Type B pancreatic cell (in vitro differentiated cells): ENCODE measurements at regions not wholly inside any gene's neighbourhood (a gene's known extent, or its start where the extent isn't known, plus 50 kb on each side); places are given as distances from the start of the nearest gene placed in this dataset.
A peak's percentile ranks its signal among the peaks of the same experiment; 100 is the strongest.

Experiments used
- DNase-seq: peaks from one replicate; pipeline ENCODE4 v3.0.0; 2021; ENCODE audit warnings: mixed read lengths; ENCODE audit not compliant: unreplicated experiment; ENCODE audit errors: extremely low spot score
- H3K27ac Mint-ChIP-seq: 2 replicates; pipeline ENCODE4 v1.8.0; 2021; ENCODE audit warnings: mild to moderate bottlenecking, mixed read lengths
- H3K27me3 Mint-ChIP-seq: 2 replicates; pipeline ENCODE4 v1.8.0; 2021; ENCODE audit warnings: mixed read lengths
- H3K36me3 Mint-ChIP-seq: 2 replicates; pipeline ENCODE4 v1.8.0; 2021; ENCODE audit warnings: mixed read lengths
- H3K4me1 Mint-ChIP-seq: one replicate; pipeline ENCODE4 v1.8.0; 2021; ENCODE audit warnings: mixed read lengths; ENCODE audit not compliant: unreplicated experiment
- H3K4me3 Mint-ChIP-seq: 2 replicates; pipeline ENCODE4 v1.8.0; 2021; ENCODE audit warnings: mild to moderate bottlenecking, mixed read lengths
- H3K9me3 Mint-ChIP-seq: 2 replicates; pipeline ENCODE4 v1.8.0; 2021; ENCODE audit warnings: mixed read lengths
- TF ChIP-seq, protein P1 (sequence below): fragments of 200-600 bp; sonication (generic); conservative IDR thresholded peaks from 2 replicates; pipeline ENCODE4 v1.5.0; 2021; ENCODE audit warnings: antibody characterized with exemption, mild to moderate bottlenecking

- Mint-ChIP-seq H3K27me3 (peaks cover 14% of the 10 kb centered on the region), H3K36me3 (no peaks in the 10 kb centered on the region), H3K4me1 (no peaks in the 10 kb centered on the region), H3K4me3 (no peak overlapping the region), H3K27ac (no peak overlapping the region), H3K9me3 (no peaks in the 10 kb centered on the region)
- TF ChIP-seq, protein P1, sequence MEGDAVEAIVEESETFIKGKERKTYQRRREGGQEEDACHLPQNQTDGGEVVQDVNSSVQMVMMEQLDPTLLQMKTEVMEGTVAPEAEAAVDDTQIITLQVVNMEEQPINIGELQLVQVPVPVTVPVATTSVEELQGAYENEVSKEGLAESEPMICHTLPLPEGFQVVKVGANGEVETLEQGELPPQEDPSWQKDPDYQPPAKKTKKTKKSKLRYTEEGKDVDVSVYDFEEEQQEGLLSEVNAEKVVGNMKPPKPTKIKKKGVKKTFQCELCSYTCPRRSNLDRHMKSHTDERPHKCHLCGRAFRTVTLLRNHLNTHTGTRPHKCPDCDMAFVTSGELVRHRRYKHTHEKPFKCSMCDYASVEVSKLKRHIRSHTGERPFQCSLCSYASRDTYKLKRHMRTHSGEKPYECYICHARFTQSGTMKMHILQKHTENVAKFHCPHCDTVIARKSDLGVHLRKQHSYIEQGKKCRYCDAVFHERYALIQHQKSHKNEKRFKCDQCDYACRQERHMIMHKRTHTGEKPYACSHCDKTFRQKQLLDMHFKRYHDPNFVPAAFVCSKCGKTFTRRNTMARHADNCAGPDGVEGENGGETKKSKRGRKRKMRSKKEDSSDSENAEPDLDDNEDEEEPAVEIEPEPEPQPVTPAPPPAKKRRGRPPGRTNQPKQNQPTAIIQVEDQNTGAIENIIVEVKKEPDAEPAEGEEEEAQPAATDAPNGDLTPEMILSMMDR, result no peak
- peak; percentile 55 for DNase-seq
Observed at GRCh38 chr7:156169474-156170370, 357.5 kb upstream of the SHH start.

GRCh38 chr7:156168434-156168833 lies 356.2 kb upstream of the SHH start:
- Mint-ChIP-seq H3K4me3 (no peak overlapping the region), H3K36me3 (no peaks in the 10 kb centered on the region), H3K27me3 (peaks cover 24% of the 10 kb centered on the region), H3K27ac (no peak overlapping the region), H3K4me1 (no peaks in the 10 kb centered on the region), H3K9me3 (no peaks in the 10 kb centered on the region)
- no peak for DNase-seq
- TF ChIP-seq, protein P1, result no peak

GRCh38 chr7:156167987-156168386 lies 355.7 kb upstream of the SHH start:
- H3K36me3 Mint-ChIP-seq, result no peaks in the 10 kb centered on the region
- peaks cover 28% of the 10 kb centered on the region for H3K27me3 Mint-ChIP-seq
- TF ChIP-seq, protein P1, result no peak
- no peak overlapping the region for H3K4me3 Mint-ChIP-seq
- H3K4me1 Mint-ChIP-seq, result no peaks in the 10 kb centered on the region
- no peak overlapping the region for H3K27ac Mint-ChIP-seq
- DNase-seq, result no peak
- H3K9me3 Mint-ChIP-seq, result no peaks in the 10 kb centered on the region

GRCh38 chr7:156167417-156167807 lies 355.1 kb upstream of the SHH start:
- H3K27me3 Mint-ChIP-seq, result peaks cover 33% of the 10 kb centered on the region
- no peak for DNase-seq
- no peaks in the 10 kb centered on the region for H3K4me1 Mint-ChIP-seq
- TF ChIP-seq, protein P1, result no peak
- no peaks in the 10 kb centered on the region for H3K36me3 Mint-ChIP-seq
- no peak overlapping the region for H3K4me3 Mint-ChIP-seq
- H3K27ac Mint-ChIP-seq, result no peak overlapping the region
- H3K9me3 Mint-ChIP-seq, result no peaks in the 10 kb centered on the region

DNA sequence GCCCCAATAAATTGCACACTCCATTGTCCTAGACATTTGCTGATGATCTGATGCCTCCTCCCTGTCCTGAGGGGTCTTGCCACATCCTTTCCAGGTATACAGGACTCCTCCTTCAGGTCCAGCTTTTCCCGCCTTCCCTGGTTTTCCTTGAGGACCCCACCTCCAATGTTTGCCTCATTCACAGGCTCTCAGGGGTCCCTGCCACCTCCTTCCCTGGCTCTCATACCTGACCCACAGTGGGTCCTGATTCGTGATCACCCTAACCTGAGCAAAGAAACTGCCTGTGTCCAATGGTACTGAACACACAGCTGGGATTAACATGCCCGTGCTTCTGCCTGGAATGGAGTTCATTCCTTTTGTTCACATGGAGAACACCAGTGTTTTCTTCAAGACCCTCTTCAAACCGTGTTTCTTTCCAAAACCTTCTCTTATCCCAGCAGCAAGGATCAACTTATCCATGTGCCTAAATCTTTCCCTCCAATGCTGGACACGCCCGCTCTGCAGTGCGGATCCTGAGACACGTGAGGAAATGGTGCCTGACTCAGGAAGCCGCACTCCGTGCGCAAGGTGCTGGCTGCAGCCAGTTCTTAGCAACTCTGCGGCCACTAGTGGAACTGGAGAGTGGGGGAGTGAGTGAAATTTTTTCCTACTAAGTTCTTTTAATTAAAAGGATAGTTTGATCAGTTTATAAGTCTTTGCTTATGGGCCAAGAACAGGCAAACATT lies 354.6 kb upstream of the SHH start:
- DNase-seq, result no peak
- TF ChIP-seq, protein P1, result no peak
- H3K4me1 Mint-ChIP-seq, result no peaks in the 10 kb centered on the region
- no peaks in the 10 kb centered on the region for H3K9me3 Mint-ChIP-seq
- no peak overlapping the region for H3K4me3 Mint-ChIP-seq
- H3K27ac Mint-ChIP-seq, result no peak overlapping the region
- no peaks in the 10 kb centered on the region for H3K36me3 Mint-ChIP-seq
- peaks cover 35% of the 10 kb centered on the region for H3K27me3 Mint-ChIP-seq
